HG02981 (cell line): ENCODE measurements at regions not wholly inside any gene's neighbourhood (a gene's known extent, or its start where the extent isn't known, plus 50 kb on each side); places are given as distances from the start of the nearest gene placed in this dataset.

ENCODE experiments used
- ATAC-seq: cut with Tn5 transposase; IDR thresholded peaks from one replicate; pipeline ENCODE4 v1.9.1; 2021; ENCODE audit warnings: mild to moderate bottlenecking, moderate library complexity; ENCODE audit not compliant: unreplicated experiment

DNA sequence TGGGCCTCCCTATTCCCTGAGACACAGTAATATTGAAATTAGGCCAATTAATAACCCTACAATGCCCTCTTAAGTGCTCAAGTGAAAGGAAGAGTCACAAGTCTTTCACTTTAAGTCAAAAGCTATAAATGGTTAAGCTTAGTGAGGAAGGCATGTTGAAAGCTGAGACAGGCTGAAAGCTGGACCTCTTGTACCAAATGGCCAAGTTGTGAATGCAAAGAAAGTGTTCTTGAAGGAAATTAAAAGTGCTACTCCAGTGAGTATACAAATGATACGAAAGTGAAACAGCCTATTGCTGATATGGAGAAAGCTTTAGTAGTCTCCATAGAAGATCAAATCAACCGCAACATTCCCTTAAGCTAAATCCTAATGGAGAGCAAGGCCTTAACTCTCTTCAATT is 140.8 kb downstream of the PTCSC3 start:
- ATAC-seq = no peak

GRCh38 chr14:36028665-36029064 is 147.9 kb downstream of the PTCSC3 start:
- ATAC-seq = no peak

- ATAC-seq = no peak
Observed at GRCh38 chr14:36028218-36028617, 148.3 kb downstream of the PTCSC3 start.

- no peak for ATAC-seq
Observed at GRCh38 chr14:36027354-36027753, 149.2 kb downstream of the PTCSC3 start.

DNA sequence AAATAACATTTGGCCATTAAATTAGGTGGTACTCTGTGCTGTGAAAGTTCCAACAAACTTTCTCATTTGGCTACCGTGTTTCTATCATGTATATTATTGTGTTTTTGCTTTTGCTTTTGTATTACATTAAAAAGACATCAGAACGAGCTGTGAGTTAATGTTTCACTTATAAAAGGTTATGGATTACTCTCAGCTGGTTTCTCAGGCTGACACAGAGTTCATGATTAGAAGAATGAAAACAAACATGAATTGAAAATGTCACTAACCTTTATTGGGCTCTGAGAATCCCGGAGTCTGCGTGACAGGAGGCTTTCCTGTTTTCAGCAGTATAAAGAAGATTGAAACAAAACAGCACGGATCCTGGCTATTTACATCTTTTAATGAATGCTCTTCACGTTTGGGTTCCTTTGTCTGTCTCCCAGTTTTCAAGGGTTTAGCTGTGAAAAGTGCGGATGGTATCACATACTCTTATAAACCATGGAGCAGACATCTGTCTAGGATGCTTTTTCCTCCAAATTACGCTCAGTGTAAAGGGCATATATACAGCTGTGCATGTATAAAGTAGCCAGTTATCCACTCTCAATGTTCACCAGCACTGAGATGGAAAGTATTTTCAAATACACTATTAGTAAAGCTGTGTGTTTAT is 153.6 kb downstream of the PTCSC3 start:
- ATAC-seq = no peak

- no peak for ATAC-seq
Observed at GRCh38 chr14:36021591-36022320, 154.8 kb downstream of the PTCSC3 start.

DNA sequence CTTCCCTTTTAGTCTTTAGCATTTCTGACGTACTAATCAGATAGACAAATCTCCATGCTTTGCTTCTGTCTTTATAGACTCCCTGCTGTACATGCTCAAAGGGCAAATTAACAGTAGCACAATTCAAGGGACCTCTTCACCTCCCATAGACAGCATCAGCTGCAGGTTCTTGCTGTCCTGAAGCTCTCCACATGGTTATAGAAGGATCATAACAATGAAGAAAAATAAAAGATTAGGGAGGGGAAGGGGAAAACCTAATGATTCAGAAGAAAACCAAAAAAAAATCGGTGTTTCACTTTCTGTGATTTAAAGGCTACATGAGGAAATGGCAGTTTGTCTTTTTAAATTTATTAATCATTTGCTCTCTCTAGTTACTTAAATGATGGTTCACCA is 155.5 kb downstream of the PTCSC3 start:
- no peak for ATAC-seq

DNA sequence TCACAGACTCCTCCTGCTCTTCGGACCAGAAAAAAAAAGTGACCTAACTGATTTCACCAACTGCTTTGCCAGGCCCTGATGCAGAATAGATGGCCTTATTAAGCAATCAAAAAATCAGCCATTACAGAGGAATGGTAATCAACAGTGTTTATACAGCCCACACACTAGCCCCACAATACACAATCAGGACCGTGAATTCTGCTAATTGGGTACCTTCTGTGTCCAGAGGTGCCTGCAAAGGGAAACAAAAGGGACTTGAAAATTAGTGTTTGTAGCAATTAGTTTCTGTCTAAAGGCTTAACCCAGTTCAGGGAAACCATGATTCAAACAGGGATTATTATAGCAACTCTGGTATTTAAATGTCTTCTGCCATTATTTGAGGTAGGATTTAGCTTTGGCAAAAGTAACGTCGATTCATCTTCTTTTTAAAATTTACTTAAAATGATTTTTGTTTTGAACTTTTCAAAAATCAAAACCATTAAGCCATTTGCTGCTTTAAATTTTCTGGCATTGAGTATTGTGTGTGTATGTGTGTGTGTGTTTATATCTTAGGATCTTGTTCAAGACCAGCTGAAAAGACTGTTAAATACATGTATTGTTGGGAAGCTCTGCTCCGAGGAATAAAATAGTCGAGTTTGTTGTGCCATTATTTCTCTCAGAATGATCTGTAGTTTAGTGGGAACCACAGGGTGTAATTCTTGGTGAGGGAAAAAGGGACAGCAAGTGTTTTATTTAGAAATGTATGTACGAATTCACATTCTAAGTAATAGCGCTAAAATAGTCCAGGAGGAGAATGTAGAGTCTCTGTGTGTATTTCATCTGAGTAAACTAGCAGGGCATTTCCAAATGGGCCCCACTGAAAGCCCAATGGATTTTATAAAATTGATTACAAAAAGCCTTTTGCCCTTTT is 156.1 kb downstream of the PTCSC3 start:
- no peak for ATAC-seq

GRCh38 chr14:36019126-36019525 is 157.4 kb downstream of the PTCSC3 start:
- ATAC-seq = no peak

DNA sequence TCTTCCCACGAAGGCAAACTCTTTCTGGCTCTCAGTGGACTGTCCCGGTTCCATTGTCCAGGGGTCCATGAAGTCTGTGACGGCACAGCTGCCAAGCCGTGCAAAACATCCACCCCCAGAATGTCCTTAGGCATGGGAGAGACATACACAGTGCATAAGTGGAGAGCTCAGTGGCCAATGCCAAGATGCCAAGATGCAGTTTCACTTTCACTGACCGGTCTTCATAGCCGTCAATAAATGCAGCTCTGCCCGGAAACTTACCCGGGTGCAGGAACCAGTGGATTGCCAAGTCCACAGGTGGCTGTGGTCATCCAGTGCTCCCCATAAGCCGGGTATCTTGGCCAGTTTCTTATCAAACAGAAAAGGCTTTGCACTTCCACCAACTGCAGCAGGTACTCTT is 162.3 kb downstream of the PTCSC3 start:
- no peak for ATAC-seq

- ATAC-seq = no peak
Observed at GRCh38 chr14:36013483-36013882, 163.0 kb downstream of the PTCSC3 start.

- ATAC-seq = no peak
Observed at GRCh38 chr14:36012621-36013020, 163.9 kb downstream of the PTCSC3 start.

GRCh38 chr14:36009643-36010042 is 166.9 kb downstream of the PTCSC3 start:
- no peak for ATAC-seq

- no peak for ATAC-seq
Observed at GRCh38 chr14:36006623-36007022, 169.9 kb downstream of the PTCSC3 start.

DNA sequence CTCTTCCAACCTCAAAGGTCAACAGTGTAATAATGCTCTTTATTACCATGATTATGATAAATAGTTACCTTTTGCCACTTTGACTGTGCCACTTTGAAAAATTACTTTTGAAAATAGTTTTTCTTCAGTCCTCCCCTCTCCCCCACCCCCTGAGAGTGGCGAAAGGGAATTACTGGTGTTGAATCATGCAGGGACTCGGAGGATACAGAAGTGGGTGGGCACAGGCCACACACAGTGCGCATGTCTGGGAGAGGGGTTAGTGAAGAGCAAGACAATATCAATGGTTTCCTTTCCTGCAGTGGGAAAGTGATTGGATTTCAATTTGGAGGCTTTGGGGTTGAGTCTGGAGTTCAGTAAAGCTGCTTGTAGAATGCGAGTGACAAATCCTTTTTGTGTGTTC is 170.9 kb downstream of the PTCSC3 start:
- ATAC-seq = no peak

DNA sequence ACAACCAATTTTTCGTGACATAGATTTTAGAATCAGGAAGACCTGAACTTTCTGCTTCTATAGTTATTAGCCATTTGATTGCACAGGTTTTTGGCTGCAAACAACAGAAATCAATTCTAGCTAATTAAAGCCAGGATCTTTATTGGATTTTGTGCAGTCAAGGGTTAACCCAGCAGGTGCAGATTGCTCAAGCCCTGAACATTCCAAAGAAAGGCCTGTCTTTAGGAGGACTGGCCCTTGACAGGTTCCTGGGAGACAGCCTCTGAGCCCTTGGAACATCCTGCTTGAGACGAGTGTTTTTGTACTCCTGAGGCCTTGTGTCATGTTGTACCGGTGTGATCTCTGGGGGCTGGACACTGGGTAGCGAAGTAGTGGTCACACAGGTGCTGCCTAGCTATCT is 174.6 kb downstream of the PTCSC3 start:
- ATAC-seq = no peak

GRCh38 chr14:35999294-35999693 is 173.2 kb downstream of the BRMS1L start:
- no peak for ATAC-seq

DNA sequence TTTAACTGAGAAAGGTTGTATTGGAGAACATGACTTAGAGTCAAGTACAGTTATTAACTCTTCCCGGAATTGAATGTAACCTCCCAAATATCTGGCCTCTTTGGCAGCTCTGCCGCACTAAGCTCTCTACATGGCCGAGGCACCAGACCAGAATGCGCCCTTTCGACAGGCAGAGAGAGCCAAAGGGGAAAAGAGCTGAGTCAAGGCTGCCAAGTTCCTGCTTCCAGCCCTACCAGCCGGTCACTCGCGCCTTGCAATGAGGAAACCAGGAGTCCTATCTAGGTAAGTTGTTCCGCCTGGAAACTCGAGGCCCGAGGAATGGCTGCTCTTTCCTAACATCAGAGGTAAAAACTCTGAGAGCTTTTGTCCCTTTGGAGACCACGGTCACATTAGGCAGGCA is 172.2 kb downstream of the BRMS1L start:
- ATAC-seq = no peak

- no peak for ATAC-seq
Observed at GRCh38 chr14:35993684-35993960, 167.5 kb downstream of the BRMS1L start.

- ATAC-seq = no peak
Observed at GRCh38 chr14:35992816-35993683, 166.9 kb downstream of the BRMS1L start.

GRCh38 chr14:35991356-35991755 is 165.2 kb downstream of the BRMS1L start:
- ATAC-seq = no peak
